Keratinocyte (primary cell): ENCODE measurements at regions not wholly inside any gene's neighbourhood (a gene's known extent, or its start where the extent isn't known, plus 50 kb on each side); places are given as distances from the start of the nearest gene placed in this dataset.
"Not testable (repeated sequence)": the region's sequence is repeated elsewhere in the genome, so short reads cannot be mapped to it uniquely, and the experiment has no call there.

Experiments used
- DNase-seq: peaks from one replicate; pipeline ENCODE4 v3.0.0-alpha.2; 2011; ENCODE audit warnings: low read depth, missing footprints, low spot score
- FAIRE-seq: peaks from 2 replicates; lab custom pipeline; 2011; peaks lifted over from hg19 to GRCh38; lab: Jason Lieb, UNC
- H2AFZ ChIP-seq: 2 replicates; pipeline ENCODE4 v1.6.0; 2012; ENCODE audit warnings: low read length, control low read depth, inconsistent platforms; ENCODE audit not compliant: control insufficient read depth
- H3K27ac ChIP-seq: 2 replicates; pipeline ENCODE4 v1.5.1; 2011; ENCODE audit warnings: low read length; ENCODE audit not compliant: control insufficient read depth, insufficient read depth
- H3K27me3 ChIP-seq: 3 replicates; pipeline ENCODE4 v1.6.0; 2011; ENCODE audit warnings: low read length; ENCODE audit not compliant: control insufficient read depth, insufficient read depth; ENCODE audit errors: extremely low read depth
- H3K36me3 ChIP-seq, 2 experiments: 2 replicates in 1 of 2; 3 replicates in 1 of 2; pipeline ENCODE4 v1.5.1; 2011; ENCODE audit warnings: low read length in 2 of 2, mild to moderate bottlenecking in 1 of 2; ENCODE audit not compliant: control insufficient read depth in 2 of 2, insufficient read depth in 2 of 2; ENCODE audit errors: extremely low read depth in 1 of 2
- H3K4me1 ChIP-seq: 3 replicates; pipeline ENCODE4 v1.5.1; 2011; ENCODE audit warnings: low read length; ENCODE audit not compliant: control insufficient read depth, insufficient read depth; ENCODE audit errors: extremely low read depth
- H3K4me2 ChIP-seq: 3 replicates; pipeline ENCODE4 v1.6.0; 2011; ENCODE audit warnings: low read depth, low read length; ENCODE audit not compliant: control insufficient read depth, insufficient read depth; ENCODE audit errors: extremely low read depth
- H3K4me3 ChIP-seq, 3 experiments: fragments of 200-600 bp in 1 of 3; sonication (generic) in 1 of 3; 2 replicates in 2 of 3; 3 replicates in 1 of 3; pipeline ENCODE4 v1.5.1; 2011 to 2016; ENCODE audit warnings: low read length in 3 of 3, mild to moderate bottlenecking in 3 of 3, control low read depth in 2 of 3, inconsistent platforms in 1 of 3, low read depth in 1 of 3, mixed read lengths in 1 of 3, mixed run types in 1 of 3, moderate library complexity in 1 of 3; ENCODE audit not compliant: control insufficient read depth in 2 of 3, insufficient read depth in 2 of 3; ENCODE audit errors: extremely low read depth in 1 of 3
- H3K79me2 ChIP-seq: 2 replicates; pipeline ENCODE4 v1.6.0; 2012; ENCODE audit warnings: low read length; ENCODE audit not compliant: control insufficient read depth, insufficient read depth
- H3K9ac ChIP-seq: 3 replicates; pipeline ENCODE4 v1.6.0; 2011; ENCODE audit warnings: low read length; ENCODE audit not compliant: control insufficient read depth, insufficient read depth; ENCODE audit errors: extremely low read depth
- H3K9me1 ChIP-seq: 3 replicates; pipeline ENCODE4 v1.6.0; 2011; ENCODE audit warnings: low read length; ENCODE audit not compliant: control insufficient read depth, insufficient read depth; ENCODE audit errors: extremely low read depth
- H3K9me3 ChIP-seq: 2 replicates; pipeline ENCODE4 v1.5.1; 2012; ENCODE audit warnings: low read depth, low read length; ENCODE audit not compliant: control insufficient read depth
- H4K20me1 ChIP-seq: 3 replicates; pipeline ENCODE4 v1.6.0; 2011; ENCODE audit warnings: low read length; ENCODE audit not compliant: control insufficient read depth, insufficient read depth; ENCODE audit errors: extremely low read depth
- EZH2 ChIP-seq: IDR thresholded peaks from one replicate; pipeline ENCODE4 v1.6.1; 2012; ENCODE audit warnings: inconsistent platforms, mild to moderate bottlenecking, low read length, moderate library complexity
- dilution Hi-C: fragments of 300-500 bp; cut with MboI; formaldehyde crosslinking; loops from one replicate; pipeline ENCODE4 v1.7.0; 2020; ENCODE audit warnings: low sequenced_read_pairs; ENCODE audit not compliant: extremely low pct_ligation_motif_present
- TF ChIP-seq, protein P1 (sequence below), 3 experiments: IDR thresholded peaks in 1 of 3; conservative IDR thresholded peaks in 1 of 3; optimal IDR thresholded peaks in 1 of 3; 2 replicates in 2 of 3; 3 replicates in 1 of 3; pipeline versions ENCODE3 to v1.5.1; 2011; ENCODE audit warnings: low read length in 3 of 3, mild to moderate bottlenecking in 3 of 3, moderate library complexity in 2 of 3, control low read depth in 1 of 3, inconsistent platforms in 1 of 3; ENCODE audit not compliant: insufficient read depth in 2 of 3; ENCODE audit errors: extremely low read depth in 1 of 3

DNA sequence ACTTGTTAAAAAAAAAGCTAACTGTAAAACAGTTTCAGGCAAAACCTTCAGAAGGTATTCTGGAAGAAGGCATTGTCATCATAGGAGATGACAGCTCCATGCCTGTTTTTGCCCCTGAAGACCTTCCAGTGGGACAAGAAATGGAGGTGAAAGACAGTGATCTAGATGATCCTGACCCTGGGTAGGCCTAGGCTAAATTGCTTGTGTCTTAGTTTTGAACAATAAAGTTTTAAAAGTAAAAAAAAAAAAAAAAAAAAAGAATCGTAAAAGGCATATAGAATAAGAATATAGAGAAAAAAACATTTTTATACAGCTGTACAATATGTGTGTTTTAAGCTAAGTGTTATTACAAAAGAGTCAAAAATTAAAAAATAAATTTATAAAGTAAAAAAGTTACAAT lies 106.6 kb upstream of the PLXNA2 start:
- H3K27ac ChIP-seq, result no peak overlapping the region
- DNase-seq (no peak), FAIRE-seq (no peak)
- no peaks in the 10 kb centered on the region for H3K27me3 ChIP-seq
- no peaks in the 10 kb centered on the region for H3K36me3 ChIP-seq
- no peaks in the 10 kb centered on the region for H3K9me3 ChIP-seq
- H3K4me1 ChIP-seq, result no peaks in the 10 kb centered on the region
- TF ChIP-seq, protein P1, sequence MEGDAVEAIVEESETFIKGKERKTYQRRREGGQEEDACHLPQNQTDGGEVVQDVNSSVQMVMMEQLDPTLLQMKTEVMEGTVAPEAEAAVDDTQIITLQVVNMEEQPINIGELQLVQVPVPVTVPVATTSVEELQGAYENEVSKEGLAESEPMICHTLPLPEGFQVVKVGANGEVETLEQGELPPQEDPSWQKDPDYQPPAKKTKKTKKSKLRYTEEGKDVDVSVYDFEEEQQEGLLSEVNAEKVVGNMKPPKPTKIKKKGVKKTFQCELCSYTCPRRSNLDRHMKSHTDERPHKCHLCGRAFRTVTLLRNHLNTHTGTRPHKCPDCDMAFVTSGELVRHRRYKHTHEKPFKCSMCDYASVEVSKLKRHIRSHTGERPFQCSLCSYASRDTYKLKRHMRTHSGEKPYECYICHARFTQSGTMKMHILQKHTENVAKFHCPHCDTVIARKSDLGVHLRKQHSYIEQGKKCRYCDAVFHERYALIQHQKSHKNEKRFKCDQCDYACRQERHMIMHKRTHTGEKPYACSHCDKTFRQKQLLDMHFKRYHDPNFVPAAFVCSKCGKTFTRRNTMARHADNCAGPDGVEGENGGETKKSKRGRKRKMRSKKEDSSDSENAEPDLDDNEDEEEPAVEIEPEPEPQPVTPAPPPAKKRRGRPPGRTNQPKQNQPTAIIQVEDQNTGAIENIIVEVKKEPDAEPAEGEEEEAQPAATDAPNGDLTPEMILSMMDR (optimal IDR thresholded peaks at IDR 0.05 in 1 of 3, IDR thresholded peaks at IDR 0.05 in 1 of 3, conservative IDR thresholded peaks at IDR 0.05 in 1 of 3; ENCODE audit: extremely low read depth in 1 of 3, insufficient read depth in 2 of 3, low read length in 3 of 3), result no peak
- no peak for TF ChIP-seq EZH2
- H4K20me1 ChIP-seq, result no peaks in the 10 kb centered on the region
- H3K79me2 ChIP-seq, result no peaks in the 10 kb centered on the region
- H3K4me2 ChIP-seq, result no peak overlapping the region
- no peak overlapping the region for H3K4me3 ChIP-seq
- no peak overlapping the region for H3K9ac ChIP-seq
- dilution Hi-C loops, result no loop called here
- H3K9me1 ChIP-seq, result no peaks in the 10 kb centered on the region
- H2AFZ ChIP-seq, result no peak overlapping the region

GRCh38 chr1:208351838-208352237 lies 107.7 kb upstream of the PLXNA2 start:
- H3K9me1 ChIP-seq, result no peaks in the 10 kb centered on the region
- no peak overlapping the region for H2AFZ ChIP-seq
- no peak overlapping the region for H3K9ac ChIP-seq
- dilution Hi-C loops, result no loop called here
- H3K4me2 ChIP-seq, result no peak overlapping the region
- H3K4me3 ChIP-seq, result no peak overlapping the region
- no peaks in the 10 kb centered on the region for H3K36me3 ChIP-seq
- DNase-seq, result no peak
- no peak overlapping the region for H3K27ac ChIP-seq
- no peaks in the 10 kb centered on the region for H4K20me1 ChIP-seq
- no peaks in the 10 kb centered on the region for H3K9me3 ChIP-seq
- H3K27me3 ChIP-seq, result no peaks in the 10 kb centered on the region
- no peak for FAIRE-seq
- H3K79me2 ChIP-seq, result no peaks in the 10 kb centered on the region
- H3K4me1 ChIP-seq, result no peaks in the 10 kb centered on the region
- TF ChIP-seq EZH2, result no peak
- TF ChIP-seq, protein P1 (optimal IDR thresholded peaks at IDR 0.05 in 1 of 3, IDR thresholded peaks at IDR 0.05 in 1 of 3, conservative IDR thresholded peaks at IDR 0.05 in 1 of 3; ENCODE audit: extremely low read depth in 1 of 3, insufficient read depth in 2 of 3, low read length in 3 of 3), result no peak

- H3K9ac ChIP-seq, H3K4me2 ChIP-seq, H3K27me3 ChIP-seq, DNase-seq, H3K27ac ChIP-seq, H3K79me2 ChIP-seq, H3K9me1 ChIP-seq, dilution Hi-C loops, H2AFZ ChIP-seq, H3K4me1 ChIP-seq, H3K4me3 ChIP-seq, H4K20me1 ChIP-seq, H3K36me3 ChIP-seq, FAIRE-seq, H3K9me3 ChIP-seq: not testable (repeated sequence)
Measured at GRCh38 chr1:208353797-208354196, 109.6 kb upstream of the PLXNA2 start.
